Stimulated activated memory B cell treated with anti-CD40 and anti-IgM and Interleukin-4, amounts not matched to agents 10 μg/mL and 1 μg/mL and 100 μg/mL, for 72 hours (primary cell): ENCODE measurements at regions not wholly inside any gene's neighbourhood (a gene's known extent, or its start where the extent isn't known, plus 50 kb on each side); places are given as distances from the start of the nearest gene placed in this dataset.
"Not testable (repeated sequence)": the region's sequence is repeated elsewhere in the genome, so short reads cannot be mapped to it uniquely, and the experiment has no call there.

Source experiments
- ATAC-seq: fragments of 150-1000 bp; cut with Tn5 transposase; 2 replicates; pipeline ENCODE4 v1.10.0; 2021
- H3K27ac Mint-ChIP-seq: one replicate; pipeline ENCODE4 v1.8.0; 2022; ENCODE audit warnings: mild to moderate bottlenecking, mixed read lengths
- H3K27me3 Mint-ChIP-seq: one replicate; pipeline ENCODE4 v1.8.0; 2022; ENCODE audit warnings: mixed read lengths
- H3K36me3 Mint-ChIP-seq: one replicate; pipeline ENCODE4 v1.8.0; 2022; ENCODE audit warnings: mixed read lengths
- H3K4me1 Mint-ChIP-seq: one replicate; pipeline ENCODE4 v1.8.0; 2022; ENCODE audit warnings: mixed read lengths
- H3K4me3 Mint-ChIP-seq: one replicate; pipeline ENCODE4 v1.8.0; 2022; ENCODE audit warnings: mild to moderate bottlenecking, moderate library complexity, mixed read lengths
- H3K9me3 Mint-ChIP-seq: one replicate; pipeline ENCODE4 v1.8.0; 2022; ENCODE audit warnings: mixed read lengths

DNA sequence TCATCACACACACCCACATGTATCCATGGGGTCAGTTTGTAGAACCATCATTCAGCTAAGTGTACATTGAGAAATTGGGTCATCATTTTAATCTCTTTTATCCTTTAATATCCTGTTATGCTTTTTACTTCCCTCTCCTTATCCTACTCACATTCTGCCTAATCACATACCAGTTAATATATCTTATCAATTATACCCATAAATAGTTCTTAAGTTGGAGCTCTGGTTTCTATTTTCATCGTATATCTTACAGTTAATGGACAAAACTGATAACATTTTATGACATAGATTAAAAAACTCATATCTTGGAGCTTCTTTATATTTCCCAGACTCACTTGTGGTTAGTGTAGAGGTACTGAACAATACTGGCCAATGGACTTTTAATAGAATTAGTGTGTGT is 729.5 kb upstream of the LCORL start:
- no peak overlapping the region for H3K27ac Mint-ChIP-seq
- peaks cover 5% of the 10 kb centered on the region for H3K9me3 Mint-ChIP-seq
- H3K4me1 Mint-ChIP-seq = no peaks in the 10 kb centered on the region
- no peak overlapping the region for H3K4me3 Mint-ChIP-seq
- H3K36me3 Mint-ChIP-seq = no peaks in the 10 kb centered on the region
- no peaks in the 10 kb centered on the region for H3K27me3 Mint-ChIP-seq
- no peak for ATAC-seq

DNA sequence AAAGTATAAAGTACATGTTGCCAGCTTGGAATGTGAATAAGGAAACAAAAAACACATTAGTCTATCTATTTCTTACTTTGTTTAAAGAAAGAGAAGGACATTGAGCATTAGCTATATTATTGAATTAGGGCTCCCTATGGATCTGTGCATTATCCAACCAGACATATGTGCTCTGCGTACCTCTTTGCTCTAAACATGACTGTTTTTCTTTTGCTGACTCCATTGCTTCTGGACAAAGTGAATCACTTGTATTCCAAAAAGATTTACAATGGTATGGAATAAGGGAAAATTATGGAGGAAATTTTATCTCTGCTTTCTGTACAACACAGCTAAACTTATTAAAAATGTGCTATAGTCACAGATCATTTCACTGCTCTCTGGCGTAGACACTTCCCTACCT is 727.8 kb upstream of the LCORL start:
- Mint-ChIP-seq H3K27ac (no peak overlapping the region), H3K9me3 (peaks cover 2% of the 10 kb centered on the region), H3K36me3 (no peaks in the 10 kb centered on the region), H3K27me3 (no peaks in the 10 kb centered on the region), H3K4me1 (no peaks in the 10 kb centered on the region), H3K4me3 (no peak overlapping the region)
- no peak for ATAC-seq

DNA sequence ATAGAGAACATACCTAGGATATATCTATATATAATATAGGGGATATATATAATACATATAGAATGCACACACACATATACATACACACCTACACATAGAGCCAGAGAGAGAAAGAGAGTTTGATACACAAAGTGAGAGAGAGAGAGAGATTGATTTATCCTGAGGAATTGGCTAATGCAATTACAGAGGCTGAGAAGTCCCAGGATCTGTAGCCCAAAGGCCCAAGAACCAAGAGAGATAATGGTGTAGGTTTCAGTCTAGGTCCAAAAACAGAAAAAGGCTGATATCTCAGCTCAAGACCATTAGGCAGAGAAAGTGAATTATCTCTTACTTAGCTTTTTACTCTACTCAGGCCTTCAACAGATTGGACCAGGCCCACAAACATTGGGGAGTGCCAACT is 715.0 kb upstream of the LCORL start:
- Mint-ChIP-seq H3K4me1 (no peaks in the 10 kb centered on the region), H3K27me3 (no peaks in the 10 kb centered on the region), H3K27ac (no peak overlapping the region), H3K9me3 (no peaks in the 10 kb centered on the region), H3K36me3 (no peaks in the 10 kb centered on the region), H3K4me3 (no peak overlapping the region)
- no peak for ATAC-seq

DNA sequence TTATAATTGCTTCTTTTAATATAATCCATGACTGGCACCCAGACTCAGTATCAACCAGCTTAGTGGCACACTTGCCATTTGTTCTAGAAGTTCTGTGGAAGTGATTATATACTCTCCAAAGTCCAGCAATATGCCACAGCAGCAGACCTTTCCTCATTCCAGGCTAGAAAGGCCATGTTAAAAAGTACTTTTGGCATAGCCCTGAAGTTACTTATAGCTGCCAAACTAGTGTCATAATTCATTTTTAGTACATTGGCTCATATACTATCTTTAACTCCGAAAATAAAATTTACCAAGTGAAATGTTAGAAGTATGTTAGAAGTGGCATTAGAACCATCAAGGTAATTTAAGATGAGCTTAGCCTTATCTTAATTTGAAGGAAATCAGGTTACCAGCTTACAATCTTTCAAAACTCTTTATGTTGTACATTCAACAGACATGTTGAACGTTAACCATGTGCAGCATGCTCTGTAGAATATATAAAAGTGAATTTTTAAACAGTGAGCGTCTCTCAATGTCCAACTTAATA is 714.2 kb upstream of the LCORL start:
- Mint-ChIP-seq H3K36me3 (no peaks in the 10 kb centered on the region), H3K4me3 (no peak overlapping the region), H3K4me1 (no peaks in the 10 kb centered on the region), H3K27ac (no peak overlapping the region), H3K9me3 (no peaks in the 10 kb centered on the region), H3K27me3 (no peaks in the 10 kb centered on the region)
- ATAC-seq = no peak

DNA sequence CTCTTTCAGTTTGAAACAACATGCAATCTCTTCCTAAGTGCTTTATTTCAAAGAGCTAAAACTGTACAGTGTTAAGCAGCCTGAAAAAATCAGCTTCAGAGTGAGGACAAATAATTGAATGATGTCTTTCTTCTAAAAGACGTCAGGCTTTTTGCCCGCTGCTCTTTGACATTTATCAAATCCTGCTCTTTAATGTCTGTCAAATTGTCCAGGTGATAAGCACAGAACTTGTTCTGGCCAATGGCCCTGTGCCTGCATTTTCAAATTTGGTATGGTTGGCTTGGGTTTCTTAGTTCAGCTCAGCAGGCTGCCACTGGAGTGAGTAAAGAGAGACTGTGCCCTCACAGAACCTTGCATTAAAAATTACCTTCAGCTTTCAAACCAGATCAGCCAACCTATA is 712.9 kb upstream of the LCORL start:
- H3K9me3 Mint-ChIP-seq = no peaks in the 10 kb centered on the region
- no peak for ATAC-seq
- H3K36me3 Mint-ChIP-seq = no peaks in the 10 kb centered on the region
- H3K4me3 Mint-ChIP-seq = no peak overlapping the region
- H3K27ac Mint-ChIP-seq = no peak overlapping the region
- H3K27me3 Mint-ChIP-seq = no peaks in the 10 kb centered on the region
- H3K4me1 Mint-ChIP-seq = no peaks in the 10 kb centered on the region

DNA sequence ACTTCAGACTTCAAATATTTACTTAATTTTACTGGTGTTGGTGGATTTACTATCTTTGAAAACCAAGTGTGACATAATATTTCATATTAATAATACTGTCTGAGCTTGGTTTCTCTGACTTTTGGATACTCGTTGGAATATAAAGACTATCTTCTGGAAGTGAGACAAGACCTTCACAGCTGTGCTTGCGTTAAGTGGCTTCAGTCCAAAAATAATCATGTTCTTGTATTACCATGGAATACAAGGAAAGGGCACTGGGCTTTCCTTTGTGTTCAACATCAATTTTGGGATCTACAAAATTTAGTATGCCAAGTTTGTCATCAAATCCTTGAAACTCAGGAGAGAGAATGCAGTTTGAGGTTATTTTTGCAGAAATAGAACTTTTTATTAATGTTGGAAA is 712.4 kb upstream of the LCORL start:
- no peak for ATAC-seq
- H3K4me3 Mint-ChIP-seq = no peak overlapping the region

DNA sequence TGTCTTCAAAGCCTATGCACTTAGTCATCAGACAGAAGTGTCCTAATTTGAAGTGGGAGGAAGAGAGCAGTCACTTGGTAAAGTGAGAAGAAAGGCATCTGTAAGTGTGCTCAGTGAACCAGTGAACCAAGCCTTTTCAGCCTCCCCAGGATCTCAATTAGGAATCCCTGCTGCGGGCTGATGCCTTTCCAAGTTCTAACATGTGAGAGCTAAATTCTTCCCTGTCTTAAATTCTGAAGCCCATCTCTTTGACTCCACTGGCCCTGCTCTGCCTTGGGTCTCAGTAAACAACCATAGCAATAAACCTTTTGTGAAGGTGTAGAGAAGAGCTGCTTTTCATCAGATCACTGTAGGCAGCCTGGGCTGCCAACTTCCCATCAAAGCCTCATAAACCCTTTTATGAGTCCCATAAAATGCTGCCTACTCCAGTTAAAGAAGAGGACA is 701.2 kb upstream of the LCORL start:
- Mint-ChIP-seq H3K4me1 (no peaks in the 10 kb centered on the region), H3K36me3 (no peaks in the 10 kb centered on the region), H3K27ac (no peak overlapping the region), H3K9me3 (peaks cover 11% of the 10 kb centered on the region), H3K4me3 (no peak overlapping the region), H3K27me3 (no peaks in the 10 kb centered on the region)
- no peak for ATAC-seq

More for the DNA sequence above, 712.4 kb upstream of the LCORL start:
- Mint-ChIP-seq H3K9me3 (no peaks in the 10 kb centered on the region), H3K27ac (no peak overlapping the region), H3K27me3 (no peaks in the 10 kb centered on the region), H3K36me3 (no peaks in the 10 kb centered on the region), H3K4me1 (no peaks in the 10 kb centered on the region)

DNA sequence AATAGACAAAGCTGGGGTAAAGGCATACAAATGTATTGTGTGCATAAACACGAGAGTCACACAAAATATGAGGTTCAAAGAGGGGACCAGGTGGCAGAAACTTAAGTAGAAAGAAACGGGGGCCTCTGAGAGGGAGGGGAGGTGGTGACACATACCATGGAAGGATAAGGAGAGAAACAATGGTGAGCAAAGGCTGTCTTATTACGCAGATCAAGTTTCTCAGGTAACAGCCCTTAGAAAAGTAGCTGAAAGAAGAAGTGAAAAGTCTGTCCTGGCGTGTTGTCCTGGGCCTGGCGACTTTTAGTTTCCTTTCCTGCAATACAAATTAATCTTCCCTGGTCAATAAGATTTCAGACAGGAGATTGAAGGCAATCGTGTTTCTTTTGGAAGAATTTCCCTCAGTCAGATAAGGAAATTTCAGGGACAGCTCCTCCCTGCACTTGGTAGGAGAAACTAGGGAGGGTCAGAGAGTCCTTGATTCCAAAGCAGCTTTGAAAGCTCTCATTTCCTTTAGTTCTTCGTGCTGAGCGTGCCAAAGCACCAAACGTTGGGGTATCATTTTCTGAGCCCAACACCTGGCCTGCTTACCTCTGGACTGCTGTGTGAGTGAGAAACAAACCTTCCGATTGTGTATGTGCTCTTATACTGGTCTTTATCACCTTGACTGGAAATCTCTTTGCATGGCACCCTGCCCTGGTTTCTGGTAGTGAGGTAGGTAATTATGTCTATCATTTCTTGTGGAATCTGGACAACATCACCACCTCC is 676.7 kb upstream of the LCORL start:
- no peaks in the 10 kb centered on the region for H3K36me3 Mint-ChIP-seq
- H3K4me1 Mint-ChIP-seq = no peaks in the 10 kb centered on the region
- H3K27me3 Mint-ChIP-seq = peaks cover 10% of the 10 kb centered on the region
- no peak overlapping the region for H3K4me3 Mint-ChIP-seq
- H3K27ac Mint-ChIP-seq = no peak overlapping the region
- peaks cover 10% of the 10 kb centered on the region for H3K9me3 Mint-ChIP-seq
- ATAC-seq = no peak

DNA sequence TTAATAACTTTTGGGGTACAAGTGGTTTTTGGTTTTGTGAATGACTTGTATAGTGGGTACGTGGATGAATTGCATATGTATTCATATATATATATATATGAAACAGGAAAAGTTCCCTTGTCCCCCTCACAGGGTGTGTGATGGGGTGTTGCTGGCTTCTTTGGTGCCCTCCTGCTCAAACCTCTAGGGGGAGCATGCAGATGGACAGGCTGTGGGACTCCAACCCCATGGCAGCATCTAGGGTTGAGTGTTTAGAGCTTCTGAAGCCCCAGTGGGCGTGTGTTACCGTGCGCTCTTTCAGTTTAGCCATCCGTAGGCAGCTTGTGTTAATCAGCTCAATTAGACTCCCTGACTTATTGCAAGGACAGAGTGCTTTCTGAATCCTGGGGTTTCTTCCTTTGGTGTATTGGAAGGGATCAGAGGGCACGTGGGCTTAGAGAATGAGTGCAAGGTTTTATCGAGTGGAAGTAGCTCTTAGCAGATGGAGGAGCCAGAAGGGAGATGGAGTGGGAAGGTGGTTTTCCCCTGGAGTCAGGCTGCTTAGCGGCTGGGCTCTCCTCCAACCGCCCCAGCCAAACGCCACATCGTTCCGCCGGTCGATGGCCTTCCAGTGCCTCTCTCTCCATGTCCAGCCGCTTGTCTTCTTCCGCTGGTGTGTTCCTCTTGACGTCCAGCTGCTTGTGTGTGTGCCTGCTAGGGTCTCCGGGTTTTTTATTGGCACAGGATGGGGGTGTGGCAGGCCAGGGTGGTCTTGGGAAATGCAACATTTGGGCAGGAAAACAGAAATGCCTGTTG is 674.4 kb upstream of the LCORL start:
- Mint-ChIP-seq H3K27me3 (peaks cover 10% of the 10 kb centered on the region), H3K9me3 (no peaks in the 10 kb centered on the region), H3K36me3 (no peaks in the 10 kb centered on the region), H3K4me1 (no peaks in the 10 kb centered on the region), H3K4me3 (no peak overlapping the region), H3K27ac (no peak overlapping the region)
- ATAC-seq = no peak

DNA sequence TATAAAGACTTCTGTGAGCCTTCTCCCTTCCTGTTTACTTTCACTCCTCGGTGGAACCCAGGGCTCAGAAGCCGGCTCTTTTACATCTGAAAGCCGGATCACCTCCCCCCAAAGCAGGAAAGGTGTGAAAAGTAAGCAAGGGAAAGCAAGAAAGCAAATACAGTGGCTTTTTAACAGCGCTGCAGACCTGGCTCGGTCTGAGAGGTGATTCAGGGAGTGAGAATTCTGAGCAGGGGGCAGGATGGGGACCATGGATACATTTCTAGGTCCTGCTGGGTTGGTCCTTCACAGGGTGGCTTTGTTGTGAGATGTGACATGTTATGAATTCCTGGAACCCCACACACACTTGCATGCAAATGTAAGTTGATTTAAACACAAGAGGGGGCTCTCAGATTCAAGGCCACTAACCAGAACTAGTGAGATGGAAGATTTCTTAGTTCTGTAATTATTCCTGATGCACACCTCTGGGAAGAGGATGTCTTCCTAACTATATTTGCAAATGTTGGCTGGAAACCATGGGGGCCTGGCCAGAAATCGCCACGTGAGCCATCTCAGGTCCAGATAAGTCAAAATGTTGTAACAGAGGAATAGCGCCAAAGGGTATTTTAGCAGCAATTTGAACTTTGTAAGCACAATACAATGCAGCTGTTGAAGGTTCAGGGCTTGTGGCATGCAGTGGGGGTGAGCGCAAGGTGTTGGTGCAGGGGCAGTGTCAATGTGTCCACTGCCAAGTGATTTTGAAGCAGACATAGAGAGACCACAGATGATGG is 670.1 kb upstream of the LCORL start:
- Mint-ChIP-seq H3K4me3 (no peak overlapping the region), H3K9me3 (no peaks in the 10 kb centered on the region), H3K27me3 (peaks cover 5% of the 10 kb centered on the region), H3K36me3 (no peaks in the 10 kb centered on the region), H3K27ac (no peak overlapping the region), H3K4me1 (no peaks in the 10 kb centered on the region)
- peak; percentile 41 for ATAC-seq

DNA sequence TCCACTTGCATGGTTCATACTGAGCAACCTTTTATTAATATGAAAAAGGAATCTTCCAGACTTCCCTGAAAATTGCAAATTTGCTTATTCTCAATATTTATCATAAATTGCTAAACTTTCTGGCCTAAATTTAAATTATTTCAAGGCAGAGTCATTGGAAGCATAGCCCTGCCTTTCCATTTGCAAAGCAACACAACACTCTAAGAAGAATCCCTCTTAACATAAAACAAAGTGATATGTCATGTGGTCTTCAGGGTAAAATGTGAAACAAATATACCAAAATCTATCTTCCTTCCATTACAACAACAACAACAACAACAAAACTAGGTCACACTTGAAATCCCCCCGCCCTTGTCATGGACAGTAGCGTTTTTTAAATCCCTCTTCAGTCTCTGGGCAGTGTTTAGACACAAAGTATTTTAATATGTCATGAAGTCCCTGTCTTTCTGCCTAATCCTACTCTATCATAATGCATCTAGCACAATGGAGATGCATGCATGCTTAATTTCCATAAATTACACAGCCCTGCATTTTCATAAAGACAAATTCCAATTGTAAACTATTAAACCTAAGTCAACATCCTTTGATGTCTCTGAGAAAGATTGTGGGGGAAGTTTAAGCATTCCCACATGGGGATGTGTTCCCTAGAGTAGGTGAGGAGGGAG is 668.9 kb upstream of the LCORL start:
- Mint-ChIP-seq H3K27ac (no peak overlapping the region), H3K9me3 (no peaks in the 10 kb centered on the region), H3K36me3 (no peaks in the 10 kb centered on the region), H3K4me3 (no peak overlapping the region), H3K4me1 (no peaks in the 10 kb centered on the region), H3K27me3 (no peaks in the 10 kb centered on the region)
- no peak for ATAC-seq

DNA sequence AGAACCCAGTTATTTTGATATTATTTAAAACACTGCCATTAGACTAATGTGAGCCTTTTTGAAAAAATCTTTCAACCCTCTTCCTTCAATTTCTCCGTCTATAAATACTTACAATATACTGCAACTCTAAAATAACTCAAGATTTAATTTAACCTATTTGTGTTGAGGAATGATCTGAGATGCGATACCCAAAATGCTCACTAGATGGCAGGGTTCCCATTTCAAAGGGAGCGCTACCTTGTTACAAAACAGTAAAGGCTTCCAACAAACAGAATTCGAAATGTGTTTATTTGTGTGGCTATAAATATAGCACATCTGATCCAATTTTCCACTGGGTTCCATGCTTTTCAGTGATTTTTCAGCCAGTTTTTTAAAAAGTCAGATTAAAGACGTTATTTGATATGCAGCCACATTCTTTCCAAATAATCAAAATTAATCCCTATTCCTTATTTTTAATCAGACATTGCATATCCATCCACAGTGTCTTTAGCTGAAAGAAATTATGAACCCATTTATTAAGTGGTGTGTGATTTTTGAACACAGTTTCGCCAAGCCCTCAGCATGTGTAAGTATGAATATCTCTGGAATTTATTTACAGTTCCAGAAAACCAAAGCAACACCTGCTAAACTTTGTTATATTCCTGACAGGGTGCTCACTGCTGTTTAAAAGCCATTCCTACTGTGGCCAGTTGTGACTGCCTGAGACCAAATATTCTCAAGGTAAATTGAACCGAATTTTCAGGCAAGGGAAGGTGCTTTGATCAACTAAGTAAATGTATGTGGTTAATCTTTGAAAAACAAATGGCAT is 668.0 kb upstream of the LCORL start:
- no peaks in the 10 kb centered on the region for H3K36me3 Mint-ChIP-seq
- no peak overlapping the region for H3K27ac Mint-ChIP-seq
- H3K4me3 Mint-ChIP-seq = no peak overlapping the region
- H3K27me3 Mint-ChIP-seq = no peaks in the 10 kb centered on the region
- no peaks in the 10 kb centered on the region for H3K9me3 Mint-ChIP-seq
- H3K4me1 Mint-ChIP-seq = no peaks in the 10 kb centered on the region
- ATAC-seq = no peak

DNA sequence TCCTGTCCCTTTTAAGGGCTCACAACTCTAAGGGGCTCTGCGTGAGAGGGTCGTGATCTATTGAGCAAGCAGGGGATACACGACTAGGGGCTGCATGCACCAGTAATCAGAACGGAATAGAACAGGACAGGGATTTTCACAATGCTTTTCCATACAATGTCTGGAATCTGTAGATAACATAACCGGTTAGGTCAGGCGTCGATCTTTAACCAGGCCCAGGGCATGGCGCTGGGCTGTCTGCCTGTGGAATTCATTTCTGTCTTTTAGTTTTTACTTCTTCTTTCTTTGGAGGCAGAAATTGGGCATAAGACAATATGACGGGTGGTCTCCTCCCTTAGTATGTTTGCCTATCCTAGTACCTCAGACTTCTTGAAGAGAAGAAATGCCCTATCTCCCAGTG is 666.8 kb upstream of the LCORL start:
- not testable (repeated sequence) for H3K4me3 Mint-ChIP-seq, H3K27me3 Mint-ChIP-seq, H3K4me1 Mint-ChIP-seq, H3K36me3 Mint-ChIP-seq, H3K9me3 Mint-ChIP-seq, ATAC-seq, H3K27ac Mint-ChIP-seq

DNA sequence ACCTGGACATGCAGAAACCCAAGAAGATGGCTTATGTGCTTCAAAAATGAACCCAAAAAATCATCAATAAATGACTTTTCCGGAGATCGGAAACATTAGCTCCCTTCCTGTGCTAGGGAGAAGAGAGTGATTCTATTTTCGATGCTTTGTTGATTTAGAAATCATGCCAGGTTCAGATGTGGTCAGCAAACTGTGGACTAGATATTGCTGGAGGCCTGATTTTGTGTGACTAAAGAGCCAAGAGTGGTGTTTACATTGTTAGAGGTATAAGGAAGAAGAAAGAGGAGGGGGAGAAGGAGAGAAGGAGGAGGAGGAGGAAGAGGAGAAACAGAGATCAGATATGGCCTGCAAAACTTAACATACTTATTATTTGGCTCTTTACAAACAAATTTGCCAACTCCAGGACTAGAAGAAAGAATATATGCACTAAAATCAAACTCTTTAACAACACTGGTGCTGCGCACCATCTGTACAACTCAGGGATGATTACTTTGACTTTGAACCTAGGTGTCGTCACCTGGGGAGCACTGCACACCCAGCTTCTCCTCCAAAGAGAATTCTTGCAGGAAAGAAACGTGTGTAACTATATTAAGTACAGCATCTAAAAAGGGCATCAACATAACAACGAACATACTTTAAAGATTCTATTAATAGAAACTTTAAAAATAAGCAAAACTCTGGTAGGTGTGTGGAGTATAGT is 664.9 kb upstream of the LCORL start:
- Mint-ChIP-seq H3K36me3 (no peaks in the 10 kb centered on the region), H3K9me3 (no peaks in the 10 kb centered on the region), H3K4me1 (no peaks in the 10 kb centered on the region), H3K27ac (no peak overlapping the region), H3K4me3 (no peak overlapping the region), H3K27me3 (no peaks in the 10 kb centered on the region)
- ATAC-seq = no peak
